GM12878 (cell line): ENCODE measurements at regions not wholly inside any gene's neighbourhood (a gene's known extent, or its start where the extent isn't known, plus 50 kb on each side); places are given as distances from the start of the nearest gene placed in this dataset.

Experiments used
- ATAC-seq: fragments of 200-7000 bp; cut with Tn5 transposase; 3 replicates; pipeline ENCODE4 v1.9.1; 2020; ENCODE audit warnings: mild to moderate bottlenecking, moderate library complexity
- BruUV-seq: library from RNA; stranded (reverse); fragments of 400-500 nt; replicated peaks from 2 replicates; lab custom pipeline; 2021; lab: Mats Ljungman, UMichigan
- CTCF ChIA-PET: fragments of 300-600 bp; sonication (Branson Sonifier 250); formaldehyde crosslinking; extraction: SDS; loops from one replicate; lab custom pipeline; 2021; ENCODE audit warnings: inconsistent platforms; lab: Yijun Ruan, JAX
- POLR2A ChIA-PET: fragments of 350-600 bp; formaldehyde crosslinking; extraction: SDS; loops from one replicate; lab custom pipeline; 2021; ENCODE audit warnings: inconsistent platforms; lab: Charles Lee
- RAD21 ChIA-PET: fragments of 300-600 bp; sonication (Branson Sonifier 250); formaldehyde crosslinking; loops from one replicate; lab custom pipeline; 2023; ENCODE audit warnings: antibody characterized with exemption; ENCODE audit not compliant: unreplicated experiment; lab: Charles Lee
- SMC1A ChIA-PET: fragments of 300-600 bp; sonication (Branson Sonifier 250); formaldehyde crosslinking; loops from one replicate; lab custom pipeline; 2023; ENCODE audit not compliant: unreplicated experiment, uncharacterized antibody; lab: Charles Lee
- DNase-seq: peaks from one replicate; pipeline ENCODE4 v3.0.0-alpha.2; 2011; ENCODE audit warnings: low read depth, low spot score
- FAIRE-seq: peaks from 3 replicates; lab custom pipeline; 2011; peaks lifted over from hg19 to GRCh38; lab: Jason Lieb, UNC
- H2AFZ ChIP-seq: 2 replicates; pipeline ENCODE4 v1.6.0; 2011; ENCODE audit warnings: low read depth, low read length, control low read depth; ENCODE audit not compliant: control insufficient read depth
- H3K27ac ChIP-seq: 2 replicates; pipeline ENCODE4 v1.5.1; 2011; ENCODE audit warnings: control low read depth; ENCODE audit not compliant: control insufficient read depth, insufficient read depth
- H3K27me3 ChIP-seq, 2 experiments: replicated peaks in 1 of 2; 2 replicates each; pipeline versions ENCODE4 v1.6.0 to v1.6.1; 2011; ENCODE audit warnings: low read length in 1 of 2; ENCODE audit not compliant: control insufficient read depth in 2 of 2, insufficient read depth in 2 of 2
- H3K36me3 ChIP-seq, 2 experiments: 2 replicates each; pipeline ENCODE4 v1.5.1; 2011; ENCODE audit warnings: low read length in 1 of 2; ENCODE audit not compliant: control insufficient read depth in 2 of 2, insufficient read depth in 2 of 2
- H3K4me1 ChIP-seq: 2 replicates; pipeline ENCODE4 v1.6.1; 2011; ENCODE audit warnings: mild to moderate bottlenecking, low read length, moderate library complexity, mixed read lengths; ENCODE audit not compliant: control insufficient read depth, insufficient read depth
- H3K4me2 ChIP-seq: 2 replicates; pipeline ENCODE4 v1.6.0; 2011; ENCODE audit warnings: control low read depth; ENCODE audit not compliant: control insufficient read depth, insufficient read depth
- H3K4me3 ChIP-seq: fragments of 200-600 bp; sonication (generic); 2 replicates; pipeline ENCODE4 v1.5.1; 2016
- H3K79me2 ChIP-seq: 2 replicates; pipeline ENCODE4 v1.6.0; 2011; ENCODE audit warnings: low read length; ENCODE audit not compliant: control insufficient read depth, insufficient read depth
- H3K9ac ChIP-seq: 2 replicates; pipeline ENCODE4 v1.8.0; 2011; ENCODE audit warnings: low read length, control low read depth, mixed read lengths; ENCODE audit not compliant: control insufficient read depth, insufficient read depth
- H3K9me3 ChIP-seq: replicated peaks from 3 replicates; pipeline ENCODE4 v1.5.1; 2011; ENCODE audit warnings: mild to moderate bottlenecking, low read length; ENCODE audit not compliant: control insufficient read depth, insufficient read depth
- H4K20me1 ChIP-seq: 2 replicates; pipeline ENCODE4 v1.6.0; 2011; ENCODE audit not compliant: control insufficient read depth, insufficient read depth
- ASH2L ChIP-seq: fragments of 300-600, 200-600 bp; sonication (generic); IDR thresholded peaks from 2 replicates; pipeline ENCODE4 v1.6.1; 2017; ENCODE audit warnings: low read depth, mild to moderate bottlenecking, borderline replicate concordance
- ATF3 ChIP-seq: IDR thresholded peaks from 2 replicates; pipeline ENCODE4 v1.6.1; 2011; ENCODE audit warnings: low read depth, mild to moderate bottlenecking, low read length, moderate library complexity, borderline replicate concordance; ENCODE audit errors: extremely low read depth
- BHLHE40 ChIP-seq, 2 experiments: fragments of 450-650 bp in 1 of 2; IDR thresholded peaks; 2 replicates each; pipeline ENCODE4 v1.6.1; 2011 to 2017; ENCODE audit warnings: low read depth in 2 of 2, borderline replicate concordance in 1 of 2, improper control_type of control experiment in 1 of 2, low read length in 1 of 2, mild to moderate bottlenecking in 1 of 2
- CREB1 ChIP-seq: IDR thresholded peaks from 2 replicates; pipeline ENCODE4 v1.6.1; 2012; ENCODE audit warnings: low read depth, mild to moderate bottlenecking, inconsistent platforms
- CTCF ChIP-seq, 3 experiments: IDR thresholded peaks in 2 of 3; conservative IDR thresholded peaks in 1 of 3; 2 replicates each; pipeline ENCODE4 v1.5.1; 2011; ENCODE audit warnings: low read depth in 3 of 3, low read length in 3 of 3, mild to moderate bottlenecking in 3 of 3, control low read depth in 2 of 3, moderate library complexity in 2 of 3, inconsistent platforms in 1 of 3, mixed read lengths in 1 of 3; ENCODE audit not compliant: control insufficient read depth in 2 of 3, insufficient read depth in 1 of 3; ENCODE audit errors: extremely low read depth in 1 of 3
- HSF1 ChIP-seq: fragments of 150-350 bp; IDR thresholded peaks from 2 replicates; pipeline ENCODE4 v1.6.1; 2014; ENCODE audit warnings: mild to moderate bottlenecking, low read depth, low read length
- IRF4 ChIP-seq: IDR thresholded peaks from 2 replicates; pipeline ENCODE4 v1.6.1; 2011; ENCODE audit warnings: low read depth, low read length
- JUNB ChIP-seq: IDR thresholded peaks from 2 replicates; pipeline ENCODE4 v1.6.1; 2016; ENCODE audit warnings: antibody characterized with exemption, mild to moderate bottlenecking
- KDM1A ChIP-seq: fragments of 200-600 bp; sonication (generic); IDR thresholded peaks from 2 replicates; pipeline ENCODE4 v1.6.1; 2016; ENCODE audit warnings: borderline replicate concordance
- MAX ChIP-seq: IDR thresholded peaks from 2 replicates; pipeline ENCODE4 v1.6.1; 2012; ENCODE audit warnings: low read depth, low read length, improper control_type of control experiment
- MEF2B ChIP-seq: fragments of 450-650 bp; IDR thresholded peaks from 2 replicates; pipeline ENCODE4 v1.6.1; 2018; ENCODE audit warnings: mild to moderate bottlenecking, moderate library complexity; ENCODE audit not compliant: partially characterized antibody, poor library complexity, severe bottlenecking
- MXI1 ChIP-seq: fragments of 150-350 bp; IDR thresholded peaks from 2 replicates; pipeline ENCODE4 v1.6.1; 2011; ENCODE audit warnings: low read depth, mild to moderate bottlenecking, inconsistent platforms, low read length, improper control_type of control experiment
- RCOR1 ChIP-seq: conservative IDR thresholded peaks from 2 replicates; pipeline ENCODE4 v1.6.1; 2012; ENCODE audit warnings: low read depth, low read length, improper control_type of control experiment
- REST ChIP-seq: IDR thresholded peaks from 2 replicates; pipeline ENCODE4 v1.6.1; 2012; ENCODE audit warnings: mild to moderate bottlenecking, low read depth, low read length
- TBL1XR1 ChIP-seq: IDR thresholded peaks from 2 replicates; pipeline ENCODE4 v1.6.1; 2012; ENCODE audit warnings: low read depth, low read length, improper control_type of control experiment
- USF2 ChIP-seq: IDR thresholded peaks from 2 replicates; pipeline ENCODE4 v1.6.1; 2011; ENCODE audit warnings: low read depth, low read length, improper control_type of control experiment, borderline replicate concordance
- WRNIP1 ChIP-seq: IDR thresholded peaks from 2 replicates; pipeline ENCODE4 v1.6.1; 2011; ENCODE audit warnings: low read depth, low read length, improper control_type of control experiment, borderline replicate concordance
- WGBS: methylation state at CpG from one replicate; pipeline ENCODE4 v1.1.6; 2016; ENCODE audit warnings: low lambda C conversion rate; ENCODE audit not compliant: insufficient replicate concordance, insufficient coverage; ENCODE audit errors: missing lambda C conversion rate; 5-methylcytosine and 5-hydroxymethylcytosine counted together
- in situ Hi-C: fragments of 300-500 bp; cut with MboI; formaldehyde crosslinking; loops from 9 replicates; pipeline ENCODE4 v1.14.3; 2018; ENCODE audit warnings: mixed read lengths
- intact Hi-C: fragments of 100-400 bp; cut with micrococcal nuclease; formaldehyde crosslinking; loops from one replicate; pipeline ENCODE4 v1.14.2; 2022; ENCODE audit not compliant: unreplicated experiment

- ChIA-PET POLR2A (no interaction called here), CTCF (no interaction called here), RAD21 (no interaction called here), SMC1A (no interaction called here)
- Histone ChIP-seq H3K9me3 (no peaks in the 10 kb centered on the region; the same call in 1 of the 3 replicates), H4K20me1 (no peaks in the 10 kb centered on the region), H3K4me3 (no peak overlapping the region), H3K79me2 (no peaks in the 10 kb centered on the region), H3K4me1 (no peaks in the 10 kb centered on the region), H3K27ac (no peak overlapping the region), H3K36me3 (no peaks in the 10 kb centered on the region), H3K9ac (no peak overlapping the region), H3K27me3 (no peaks in the 10 kb centered on the region), H3K4me2 (no peak overlapping the region), H2AFZ (no peak overlapping the region)
- intact Hi-C loops (no loop called here), in situ Hi-C loops (no loop called here)
- no peak for FAIRE-seq
- DNase-seq = no peak
- BruUV-seq = no TSS peak
- no peak for ATAC-seq
- 73% methylated on average over 11 of the region's 11 CpGs for WGBS
- no peak for TF ChIP-seq KDM1A
- no peak for TF ChIP-seq USF2
- TF ChIP-seq TBL1XR1 = no peak
- no peak for TF ChIP-seq JUNB
- no peak for TF ChIP-seq BHLHE40 (IDR thresholded peaks at IDR 0.05; ENCODE audit: borderline replicate concordance in 1 of 2, low read depth in 2 of 2, low read length in 1 of 2)
- TF ChIP-seq IRF4 = no peak
- TF ChIP-seq MXI1 = no peak
- TF ChIP-seq REST = no peak
- no peak for TF ChIP-seq MAX
- TF ChIP-seq HSF1 = no peak
- TF ChIP-seq RCOR1 = no peak
- TF ChIP-seq CTCF (IDR thresholded peaks at IDR 0.05 in 2 of 3, conservative IDR thresholded peaks at IDR 0.05 in 1 of 3; ENCODE audit: control insufficient read depth in 2 of 3, extremely low read depth in 1 of 3, insufficient read depth in 1 of 3, low read depth in 3 of 3, low read length in 3 of 3) = no peak
- no peak for TF ChIP-seq ASH2L
- TF ChIP-seq MEF2B = no peak
- no peak for TF ChIP-seq CREB1
- TF ChIP-seq ATF3 = no peak
- no peak for TF ChIP-seq WRNIP1
Observed at GRCh38 chr22:49555526-49555925, 272.1 kb downstream of the BRD1 start.
